Transverse colon (tissue), 4 donors: ENCODE measurements at regions not wholly inside any gene's neighbourhood (a gene's known extent, or its start where the extent isn't known, plus 50 kb on each side); places are given as distances from the start of the nearest gene placed in this dataset.

ENCODE experiments used
- DNase-seq: peaks from one replicate; pipeline ENCODE4 v3.0.0-alpha.2; 2019
- H3K27ac ChIP-seq, 4 donors: fragments of 200-600 bp; sonication (generic); 2 replicates each; pipeline ENCODE4 v1.5.1; 2016 to 2018; ENCODE audit warnings: inconsistent platforms in 4 of 4
- H3K27me3 ChIP-seq: fragments of 200-600 bp; sonication (generic); 2 replicates; pipeline ENCODE4 v1.5.1; 2017; ENCODE audit warnings: inconsistent platforms
- H3K36me3 ChIP-seq, 4 donors: fragments of 200-600 bp; sonication (generic); 2 replicates each; pipeline ENCODE4 v1.5.1; 2017 to 2019; ENCODE audit warnings: inconsistent platforms in 4 of 4
- H3K4me1 ChIP-seq, 4 donors: fragments of 200-600 bp; sonication (generic); 2 replicates each; pipeline ENCODE4 v1.5.1; 2017 to 2020; ENCODE audit warnings: inconsistent platforms in 4 of 4
- H3K4me3 ChIP-seq, 4 donors: fragments of 200-600 bp; sonication (generic); 1 replicate in 1 of 4; 2 replicates in 3 of 4; pipeline versions ENCODE4 v1.5.1 to v1.6.1; 2017 to 2019; ENCODE audit warnings: inconsistent platforms in 4 of 4
- H3K9me3 ChIP-seq, 2 donors: fragments of 200-600 bp; sonication (generic); 2 replicates each; pipeline ENCODE4 v1.5.1; 2017 to 2019; ENCODE audit warnings: inconsistent platforms in 2 of 2
- CTCF ChIP-seq, 5 experiments: fragments of 200-600 bp in 3 of 5; fragments of 450-650 bp in 2 of 5; sonication (generic) in 3 of 5; IDR thresholded peaks; 1 replicate in 2 of 5; 2 replicates in 3 of 5; pipeline ENCODE4 v1.5.1; 2016 to 2017; ENCODE audit warnings: antibody characterized with exemption in 5 of 5, inconsistent platforms in 3 of 5, mild to moderate bottlenecking in 2 of 5, moderate library complexity in 1 of 5
- EP300 ChIP-seq: sonication (generic); formaldehyde crosslinking; IDR thresholded peaks from one replicate; pipeline ENCODE4 v1.6.1; 2017; ENCODE audit warnings: antibody characterized with exemption, low read depth
- POLR2A ChIP-seq: fragments of 450-650 bp; IDR thresholded peaks from one replicate; pipeline ENCODE4 v1.6.1; 2016; ENCODE audit warnings: antibody characterized with exemption, mild to moderate bottlenecking, moderate library complexity
- POLR2AphosphoS5 ChIP-seq, 3 donors: sonication (generic); formaldehyde crosslinking; IDR thresholded peaks; one replicate each; pipeline ENCODE4 v1.6.1; 2016; ENCODE audit warnings: antibody characterized with exemption in 3 of 3
- WGBS, 2 donors: methylation state at CpG; one replicate each; pipeline ENCODE4 v1.1.5; 2018; ENCODE audit warnings: low coverage in 1 of 2; 5-methylcytosine and 5-hydroxymethylcytosine counted together
- in situ Hi-C, 4 donors: fragments of 200-750 bp; cut with MboI; loops; one replicate each; pipeline versions ENCODE4 v1.15.0 to v1.15.1; 2017; ENCODE audit warnings: low sequenced_read_pairs in 3 of 4, low pct_ligation_motif_present in 1 of 4, low pct_unique_long_range_greater_than_20kb in 1 of 4
- intact Hi-C: fragments of 100-400 bp; cut with DNase I; formaldehyde crosslinking; loops from one replicate; pipeline ENCODE4 v1.15.1; 2023; ENCODE audit warnings: low total_unique reads

- Histone ChIP-seq H3K36me3 (no peaks in the 10 kb centered on the region), H3K27me3 (no peaks in the 10 kb centered on the region), H3K27ac (no peak overlapping the region), H3K9me3 (no peaks in the 10 kb centered on the region), H3K4me3 (no peak overlapping the region), H3K4me1 (no peaks in the 10 kb centered on the region)
- no peak for DNase-seq
- intact Hi-C loops (no loop called here), in situ Hi-C loops (no loop called here)
- TF ChIP-seq POLR2AphosphoS5 (IDR thresholded peaks at IDR 0.05) (no peak), CTCF (IDR thresholded peaks at IDR 0.05) (no peak), POLR2A (no peak), EP300 (no peak)
Observed at GRCh38 chrX:121245763-121246162, 198.4 kb downstream of the GLUD2 start.

DNA sequence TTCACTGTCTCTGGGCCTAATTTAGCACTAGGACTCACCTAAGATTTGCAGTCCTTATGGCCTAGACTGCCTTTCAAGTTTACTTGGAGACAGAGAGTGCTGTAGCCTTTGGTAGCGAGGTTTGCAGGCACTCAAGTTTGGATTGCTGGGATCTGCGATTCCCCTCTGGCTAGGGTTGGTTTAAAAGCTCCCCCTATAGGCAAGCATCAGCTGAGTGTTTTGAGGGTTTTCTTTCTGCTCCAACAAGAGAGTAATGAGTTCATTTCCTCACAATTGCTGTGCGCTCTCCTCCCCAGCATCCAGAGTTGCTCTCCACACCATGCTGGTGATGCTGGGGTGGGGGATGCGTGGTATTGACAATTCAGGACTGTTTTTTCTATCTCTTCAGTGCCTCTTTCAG, 206.9 kb downstream of the GLUD2 start:
- intact Hi-C loops: no loop called here
- WGBS, 2 donors: 61% methylated on average over 4 of the region's 4 CpGs; no CpG with 5 or more reads in 1 of the 2 donors
- Histone ChIP-seq H3K4me3 (no peak overlapping the region), H3K4me1 (no peaks in the 10 kb centered on the region), H3K36me3 (no peaks in the 10 kb centered on the region), H3K27ac (no peak overlapping the region), H3K27me3 (no peaks in the 10 kb centered on the region), H3K9me3 (no peaks in the 10 kb centered on the region)
- TF ChIP-seq CTCF (IDR thresholded peaks at IDR 0.05): no peak
- no peak for TF ChIP-seq POLR2A
- no peak for TF ChIP-seq POLR2AphosphoS5 (IDR thresholded peaks at IDR 0.05)
- TF ChIP-seq EP300: no peak
- in situ Hi-C loops: no loop called here
- DNase-seq: no peak

DNA sequence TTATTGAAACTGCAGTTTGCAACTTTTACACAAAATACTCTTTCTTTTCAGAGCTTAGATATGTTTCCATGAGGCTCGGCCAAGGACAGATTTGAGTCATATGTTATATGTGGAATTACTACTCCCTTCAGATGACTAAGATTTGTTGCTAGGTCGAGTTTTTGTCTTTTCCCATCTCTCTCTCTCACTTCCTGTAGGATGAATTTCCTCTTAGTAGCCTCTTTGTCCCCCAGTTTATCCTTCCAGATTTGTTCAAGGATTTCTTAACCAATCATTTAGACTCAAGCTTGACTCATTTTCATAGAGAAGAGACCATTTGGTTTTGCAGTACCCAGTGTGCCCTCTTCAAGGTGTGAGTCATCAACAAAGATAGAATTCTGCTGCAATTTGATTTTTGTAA, 209.2 kb downstream of the GLUD2 start:
- 34% methylated on average over 2 of the region's 2 CpGs; no CpG with 5 or more reads in 1 of the 2 donors for WGBS, 2 donors
- in situ Hi-C loops (no loop called here), intact Hi-C loops (no loop called here)
- Histone ChIP-seq H3K27ac (no peak overlapping the region), H3K9me3 (no peaks in the 10 kb centered on the region), H3K27me3 (no peaks in the 10 kb centered on the region), H3K4me1 (no peaks in the 10 kb centered on the region), H3K4me3 (no peak overlapping the region), H3K36me3 (no peaks in the 10 kb centered on the region)
- DNase-seq: no peak
- TF ChIP-seq POLR2AphosphoS5 (IDR thresholded peaks at IDR 0.05) (no peak), CTCF (IDR thresholded peaks at IDR 0.05) (no peak), EP300 (no peak), POLR2A (no peak)

DNA sequence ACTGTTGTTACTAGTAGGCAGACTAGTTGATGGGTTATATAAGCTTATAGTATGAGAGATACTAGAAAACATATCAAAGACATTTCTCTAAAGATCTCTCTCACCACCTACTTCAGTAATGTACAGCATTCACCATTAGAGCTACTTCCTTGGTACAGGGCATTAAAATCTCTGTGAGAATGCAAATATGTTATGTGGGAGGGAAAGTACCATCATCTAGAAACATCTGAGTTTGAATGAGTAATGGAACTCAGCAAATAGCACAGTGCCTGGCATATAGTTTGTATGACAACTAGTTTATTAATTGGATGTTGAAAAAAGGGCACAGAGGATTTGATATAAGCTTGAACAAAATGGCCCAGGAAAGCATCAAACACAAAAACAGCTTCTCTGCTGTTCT, 211.1 kb downstream of the GLUD2 start:
- TF ChIP-seq EP300: no peak
- TF ChIP-seq POLR2A: no peak
- no peak for TF ChIP-seq POLR2AphosphoS5 (IDR thresholded peaks at IDR 0.05)
- no peak for TF ChIP-seq CTCF (IDR thresholded peaks at IDR 0.05)
- in situ Hi-C loops (no loop called here), intact Hi-C loops (no loop called here)
- no peaks in the 10 kb centered on the region for H3K27me3 ChIP-seq
- no peak overlapping the region for H3K27ac ChIP-seq
- H3K4me1 ChIP-seq: no peaks in the 10 kb centered on the region
- H3K9me3 ChIP-seq: no peaks in the 10 kb centered on the region
- no peak overlapping the region for H3K4me3 ChIP-seq
- no peak for DNase-seq
- H3K36me3 ChIP-seq: no peaks in the 10 kb centered on the region
